HEK293 (cell line): ENCODE measurements at regions not wholly inside any gene's neighbourhood (a gene's known extent, or its start where the extent isn't known, plus 50 kb on each side); places are given as distances from the start of the nearest gene placed in this dataset.

ENCODE experiments used
- CTCF ChIA-PET: fragments of 350-600 bp; formaldehyde crosslinking; extraction: SDS; loops from one replicate; lab custom pipeline; 2021; ENCODE audit warnings: antibody characterized with exemption; lab: Yijun Ruan, JAX
- POLR2A ChIA-PET: fragments of 300-600 bp; formaldehyde crosslinking; extraction: SDS; loops from one replicate; lab custom pipeline; 2020; ENCODE audit warnings: antibody characterized with exemption, inconsistent platforms; lab: Yijun Ruan, JAX
- H3K27ac ChIP-seq: fragments of 200-500 bp; sonication (Bioruptor generic); 2 replicates; pipeline ENCODE4 v1.5.1; 2014; ENCODE audit warnings: low read depth, low read length, control low read depth, inconsistent platforms; ENCODE audit errors: extremely low read depth
- H3K36me3 ChIP-seq, 2 experiments: fragments of 200-500 bp in 1 of 2; sonication (Bioruptor generic) in 1 of 2; 1 replicate in 1 of 2; 2 replicates in 1 of 2; pipeline ENCODE4 v1.5.1; 2014 to 2017; ENCODE audit warnings: inconsistent platforms in 2 of 2, low read length in 2 of 2; ENCODE audit not compliant: control insufficient read depth in 2 of 2, insufficient read depth in 1 of 2
- H3K4me1 ChIP-seq: fragments of 200-500 bp; sonication (Bioruptor generic); 2 replicates; pipeline ENCODE4 v1.5.1; 2014; ENCODE audit warnings: mild to moderate bottlenecking, low read length, inconsistent platforms; ENCODE audit not compliant: control insufficient read depth, insufficient read depth
- H3K4me3 ChIP-seq: 2 replicates; pipeline ENCODE4 v1.5.1; 2011; ENCODE audit warnings: low read depth, mild to moderate bottlenecking, control low read depth, low read length, moderate library complexity
- H3K9me3 ChIP-seq: fragments of 200-500 bp; sonication (Bioruptor generic); 2 replicates; pipeline ENCODE4 v1.5.1; 2014; ENCODE audit warnings: low read depth, low read length, inconsistent platforms; ENCODE audit not compliant: control insufficient read depth, insufficient read depth
- BCL11A ChIP-seq: fragments of 450-650 bp; formaldehyde crosslinking; IDR thresholded peaks from 2 replicates; pipeline ENCODE4 v1.5.1; 2016; ENCODE audit warnings: low read depth, missing biosample characterization, missing genetic modification characterization
- HOXA7 ChIP-seq: sonication (generic); formaldehyde crosslinking; IDR thresholded peaks from 2 replicates; pipeline ENCODE4 v1.8.1; 2022; ENCODE audit warnings: missing genetic modification reagents, borderline replicate concordance
- KLF10 ChIP-seq: fragments of 450-650 bp; IDR thresholded peaks from 2 replicates; pipeline ENCODE4 v1.5.1; 2018; ENCODE audit warnings: missing biosample characterization, mild to moderate bottlenecking, missing genetic modification characterization
- KLF9 ChIP-seq: fragments of 450-650 bp; formaldehyde crosslinking; IDR thresholded peaks from 2 replicates; pipeline ENCODE4 v1.5.1; 2016; ENCODE audit warnings: missing biosample characterization, missing genetic modification characterization, low read depth
- MYNN ChIP-seq: fragments of 450-650 bp; formaldehyde crosslinking; IDR thresholded peaks from 2 replicates; pipeline ENCODE4 v1.5.1; 2016; ENCODE audit warnings: missing biosample characterization, missing genetic modification characterization, borderline replicate concordance
- PRDM6 ChIP-seq: fragments of 450-650 bp; formaldehyde crosslinking; IDR thresholded peaks from 2 replicates; pipeline ENCODE4 v1.5.1; 2017; ENCODE audit warnings: missing biosample characterization, missing genetic modification characterization
- SETDB1 ChIP-seq: IDR thresholded peaks from one replicate; pipeline ENCODE4 v1.6.1; 2017; ENCODE audit warnings: mild to moderate bottlenecking, low read length, moderate library complexity, mixed read lengths; ENCODE audit not compliant: insufficient read length
- SP2 ChIP-seq: fragments of 450-650 bp; formaldehyde crosslinking; IDR thresholded peaks from 2 replicates; pipeline ENCODE4 v1.5.1; 2016; ENCODE audit warnings: missing biosample characterization, missing genetic modification characterization
- YY2 ChIP-seq: fragments of 450-650 bp; formaldehyde crosslinking; IDR thresholded peaks from 2 replicates; pipeline ENCODE4 v1.5.1; 2016; ENCODE audit warnings: missing biosample characterization, missing genetic modification characterization
- ZBTB20 ChIP-seq: fragments of 450-650 bp; formaldehyde crosslinking; IDR thresholded peaks from 2 replicates; pipeline ENCODE4 v1.5.1; 2016; ENCODE audit warnings: missing biosample characterization, missing genetic modification characterization
- ZBTB8A ChIP-seq: fragments of 450-650 bp; formaldehyde crosslinking; IDR thresholded peaks from 2 replicates; pipeline ENCODE4 v1.5.1; 2016; ENCODE audit warnings: missing biosample characterization, missing genetic modification characterization
- ZEB2 ChIP-seq: fragments of 450-650 bp; formaldehyde crosslinking; IDR thresholded peaks from 2 replicates; pipeline ENCODE4 v1.5.1; 2016; ENCODE audit warnings: missing biosample characterization, missing genetic modification characterization
- ZFP69B ChIP-seq: fragments of 450-650 bp; formaldehyde crosslinking; IDR thresholded peaks from 2 replicates; pipeline ENCODE4 v1.5.1; 2016; ENCODE audit warnings: missing biosample characterization, missing genetic modification characterization
- ZNF114 ChIP-seq: fragments of 450-650 bp; formaldehyde crosslinking; IDR thresholded peaks from 2 replicates; pipeline ENCODE4 v1.5.0; 2017; ENCODE audit warnings: missing biosample characterization, missing genetic modification characterization
- ZNF18 ChIP-seq: fragments of 450-650 bp; formaldehyde crosslinking; IDR thresholded peaks from 2 replicates; pipeline ENCODE4 v1.5.1; 2016; ENCODE audit warnings: missing biosample characterization, missing genetic modification characterization
- ZNF19 ChIP-seq: fragments of 450-650 bp; formaldehyde crosslinking; IDR thresholded peaks from 2 replicates; pipeline ENCODE4; 2016; ENCODE audit warnings: missing biosample characterization, missing genetic modification characterization, low read depth
- ZNF426 ChIP-seq: fragments of 450-650 bp; formaldehyde crosslinking; IDR thresholded peaks from 2 replicates; pipeline ENCODE4 v1.5.1; 2017; ENCODE audit warnings: missing biosample characterization, missing genetic modification characterization, mild to moderate bottlenecking, inconsistent platforms, moderate library complexity
- ZNF48 ChIP-seq: fragments of 450-650 bp; formaldehyde crosslinking; IDR thresholded peaks from 2 replicates; pipeline ENCODE4 v1.5.1; 2016; ENCODE audit warnings: missing biosample characterization, missing genetic modification characterization
- ZNF561 ChIP-seq: fragments of 450-650 bp; IDR thresholded peaks from 2 replicates; pipeline ENCODE4 v1.5.1; 2018; ENCODE audit warnings: missing biosample characterization, missing genetic modification characterization, borderline replicate concordance
- ZNF580 ChIP-seq: fragments of 450-650 bp; formaldehyde crosslinking; IDR thresholded peaks from 2 replicates; pipeline ENCODE4 v1.5.1; 2016; ENCODE audit warnings: missing biosample characterization, missing genetic modification characterization
- ZNF585B ChIP-seq: fragments of 450-650 bp; formaldehyde crosslinking; IDR thresholded peaks from 2 replicates; pipeline ENCODE4 v1.5.1; 2016; ENCODE audit warnings: missing biosample characterization, missing genetic modification characterization
- ZNF610 ChIP-seq: fragments of 450-650 bp; formaldehyde crosslinking; IDR thresholded peaks from 2 replicates; pipeline ENCODE4 v1.5.1; 2016; ENCODE audit warnings: missing biosample characterization, missing genetic modification characterization, borderline replicate concordance
- ZNF658 ChIP-seq: fragments of 450-650 bp; formaldehyde crosslinking; IDR thresholded peaks from 2 replicates; pipeline ENCODE4; 2016; ENCODE audit warnings: missing biosample characterization, missing genetic modification characterization
- ZNF837 ChIP-seq: fragments of 450-650 bp; formaldehyde crosslinking; IDR thresholded peaks from 2 replicates; pipeline ENCODE4 v1.5.1; 2016; ENCODE audit warnings: missing biosample characterization, missing genetic modification characterization
- ZSCAN18 ChIP-seq: fragments of 450-650 bp; formaldehyde crosslinking; IDR thresholded peaks from 2 replicates; pipeline ENCODE4 v1.5.1; 2016; ENCODE audit warnings: missing biosample characterization, missing genetic modification characterization
- ZXDB ChIP-seq: fragments of 450-650 bp; formaldehyde crosslinking; IDR thresholded peaks from 2 replicates; pipeline ENCODE4 v1.5.1; 2016; ENCODE audit warnings: missing biosample characterization, missing genetic modification characterization
- TF ChIP-seq, protein P1 (sequence below): fragments of 450-650 bp; formaldehyde crosslinking; IDR thresholded peaks from 2 replicates; pipeline ENCODE4 v1.5.1; 2017; ENCODE audit warnings: missing biosample characterization, missing genetic modification characterization
- TF ChIP-seq, protein P2 (sequence below): fragments of 450-650 bp; formaldehyde crosslinking; IDR thresholded peaks from 2 replicates; pipeline ENCODE4 v1.5.1; 2016; ENCODE audit warnings: missing biosample characterization, missing genetic modification characterization
- TF ChIP-seq, protein P3 (sequence below): fragments of 450-650 bp; IDR thresholded peaks from 2 replicates; pipeline ENCODE4 v1.5.1; 2018; ENCODE audit warnings: missing biosample characterization, mild to moderate bottlenecking, missing genetic modification characterization

- no peak overlapping the region for H3K4me3 ChIP-seq
- H3K4me1 ChIP-seq, result no peaks in the 10 kb centered on the region
- H3K27ac ChIP-seq, result no peak overlapping the region
- POLR2A ChIA-PET, result no interaction called here
- H3K36me3 ChIP-seq, result no peaks in the 10 kb centered on the region
- H3K9me3 ChIP-seq, result no peaks in the 10 kb centered on the region
- no peak for TF ChIP-seq ZNF48 (tag by site-specific recombination)
- no peak for TF ChIP-seq SETDB1
- no peak for TF ChIP-seq ZNF837
- no peak for TF ChIP-seq ZNF580 (tag by site-specific recombination)
- TF ChIP-seq ZNF426 (tag by site-specific recombination), result no peak
- no peak for TF ChIP-seq ZNF114 (tag by site-specific recombination)
- TF ChIP-seq ZSCAN18 (tag by site-specific recombination), result no peak
- TF ChIP-seq ZNF18, result no peak
- no peak for TF ChIP-seq ZEB2 (tag by site-specific recombination)
- TF ChIP-seq ZNF19 (tag by site-specific recombination), result no peak
- TF ChIP-seq ZBTB8A (tag by site-specific recombination), result no peak
- TF ChIP-seq ZNF610, result no peak
- TF ChIP-seq, protein P1, sequence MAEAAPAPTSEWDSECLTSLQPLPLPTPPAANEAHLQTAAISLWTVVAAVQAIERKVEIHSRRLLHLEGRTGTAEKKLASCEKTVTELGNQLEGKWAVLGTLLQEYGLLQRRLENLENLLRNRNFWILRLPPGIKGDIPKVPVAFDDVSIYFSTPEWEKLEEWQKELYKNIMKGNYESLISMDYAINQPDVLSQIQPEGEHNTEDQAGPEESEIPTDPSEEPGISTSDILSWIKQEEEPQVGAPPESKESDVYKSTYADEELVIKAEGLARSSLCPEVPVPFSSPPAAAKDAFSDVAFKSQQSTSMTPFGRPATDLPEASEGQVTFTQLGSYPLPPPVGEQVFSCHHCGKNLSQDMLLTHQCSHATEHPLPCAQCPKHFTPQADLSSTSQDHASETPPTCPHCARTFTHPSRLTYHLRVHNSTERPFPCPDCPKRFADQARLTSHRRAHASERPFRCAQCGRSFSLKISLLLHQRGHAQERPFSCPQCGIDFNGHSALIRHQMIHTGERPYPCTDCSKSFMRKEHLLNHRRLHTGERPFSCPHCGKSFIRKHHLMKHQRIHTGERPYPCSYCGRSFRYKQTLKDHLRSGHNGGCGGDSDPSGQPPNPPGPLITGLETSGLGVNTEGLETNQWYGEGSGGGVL (tag by site-specific recombination), result no peak
- CTCF ChIA-PET, result no interaction called here
These were observed 321.5 kb upstream of the SASH1 start for GRCh38 chr6:148021165-148021564.

- Histone ChIP-seq H3K4me1 (no peaks in the 10 kb centered on the region), H3K36me3 (no peaks in the 10 kb centered on the region), H3K27ac (no peak overlapping the region), H3K4me3 (no peak overlapping the region), H3K9me3 (no peaks in the 10 kb centered on the region)
- CTCF ChIA-PET, result no interaction called here
- POLR2A ChIA-PET, result no interaction called here
- TF ChIP-seq KLF10 (tag by site-specific recombination) (no peak), BCL11A (tag by site-specific recombination) (no peak), HOXA7 (CRISPR knock-in tag) (no peak), KLF9 (tag by site-specific recombination) (no peak), ZNF561 (no peak), ZNF585B (no peak), ZNF658 (tag by site-specific recombination) (no peak), ZFP69B (tag by site-specific recombination) (no peak), ZXDB (tag by site-specific recombination) (no peak), MYNN (tag by site-specific recombination) (no peak), YY2 (tag by site-specific recombination) (no peak), ZBTB20 (tag by site-specific recombination) (no peak), SP2 (tag by site-specific recombination) (no peak), PRDM6 (no peak)
- TF ChIP-seq, protein P2, sequence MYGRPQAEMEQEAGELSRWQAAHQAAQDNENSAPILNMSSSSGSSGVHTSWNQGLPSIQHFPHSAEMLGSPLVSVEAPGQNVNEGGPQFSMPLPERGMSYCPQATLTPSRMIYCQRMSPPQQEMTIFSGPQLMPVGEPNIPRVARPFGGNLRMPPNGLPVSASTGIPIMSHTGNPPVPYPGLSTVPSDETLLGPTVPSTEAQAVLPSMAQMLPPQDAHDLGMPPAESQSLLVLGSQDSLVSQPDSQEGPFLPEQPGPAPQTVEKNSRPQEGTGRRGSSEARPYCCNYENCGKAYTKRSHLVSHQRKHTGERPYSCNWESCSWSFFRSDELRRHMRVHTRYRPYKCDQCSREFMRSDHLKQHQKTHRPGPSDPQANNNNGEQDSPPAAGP, result no peak
- TF ChIP-seq, protein P3, sequence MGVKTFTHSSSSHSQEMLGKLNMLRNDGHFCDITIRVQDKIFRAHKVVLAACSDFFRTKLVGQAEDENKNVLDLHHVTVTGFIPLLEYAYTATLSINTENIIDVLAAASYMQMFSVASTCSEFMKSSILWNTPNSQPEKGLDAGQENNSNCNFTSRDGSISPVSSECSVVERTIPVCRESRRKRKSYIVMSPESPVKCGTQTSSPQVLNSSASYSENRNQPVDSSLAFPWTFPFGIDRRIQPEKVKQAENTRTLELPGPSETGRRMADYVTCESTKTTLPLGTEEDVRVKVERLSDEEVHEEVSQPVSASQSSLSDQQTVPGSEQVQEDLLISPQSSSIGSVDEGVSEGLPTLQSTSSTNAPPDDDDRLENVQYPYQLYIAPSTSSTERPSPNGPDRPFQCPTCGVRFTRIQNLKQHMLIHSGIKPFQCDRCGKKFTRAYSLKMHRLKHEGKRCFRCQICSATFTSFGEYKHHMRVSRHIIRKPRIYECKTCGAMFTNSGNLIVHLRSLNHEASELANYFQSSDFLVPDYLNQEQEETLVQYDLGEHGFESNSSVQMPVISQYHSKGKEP (tag by site-specific recombination), result no peak
These were observed 320.9 kb upstream of the SASH1 start for GRCh38 chr6:148021699-148022098.
